H9 (cell line): ENCODE measurements at regions not wholly inside any gene's neighbourhood (a gene's known extent, or its start where the extent isn't known, plus 50 kb on each side); places are given as distances from the start of the nearest gene placed in this dataset.

ENCODE experiments used
- DNase-seq: peaks from one replicate; pipeline ENCODE4 v3.0.0-alpha.2; 2017
- H2AFZ ChIP-seq: one replicate; pipeline ENCODE4 v1.6.1; 2013; ENCODE audit warnings: mild to moderate bottlenecking, low read length, control low read depth, moderate library complexity
- H2AK5ac ChIP-seq: 2 replicates; pipeline ENCODE4 v1.6.1; 2013; ENCODE audit warnings: low read length, control low read depth, mixed read lengths; ENCODE audit not compliant: insufficient read length
- H2BK120ac ChIP-seq: one replicate; pipeline ENCODE4 v1.6.1; 2013; ENCODE audit warnings: low read depth, mild to moderate bottlenecking, low read length, control low read depth, inconsistent platforms; ENCODE audit not compliant: poor library complexity, severe bottlenecking
- H2BK12ac ChIP-seq: 2 replicates; pipeline ENCODE4 v1.6.1; 2013; ENCODE audit warnings: low read length, control low read depth, mixed read lengths, low read depth; ENCODE audit not compliant: insufficient read length
- H2BK15ac ChIP-seq: 2 replicates; pipeline ENCODE4 v1.6.1; 2013; ENCODE audit warnings: low read depth, low read length, control low read depth
- H2BK20ac ChIP-seq: one replicate; pipeline ENCODE4 v1.6.1; 2013; ENCODE audit warnings: low read depth, mild to moderate bottlenecking, low read length, control low read depth, inconsistent platforms; ENCODE audit not compliant: poor library complexity, severe bottlenecking
- H2BK5ac ChIP-seq: 2 replicates; pipeline ENCODE4 v1.6.1; 2013; ENCODE audit warnings: low read length, control low read depth, mixed read lengths; ENCODE audit not compliant: insufficient read length
- H3K14ac ChIP-seq: 2 replicates; pipeline ENCODE4 v1.6.1; 2013; ENCODE audit warnings: low read length, control low read depth; ENCODE audit not compliant: insufficient read depth
- H3K18ac ChIP-seq: 2 replicates; pipeline ENCODE4 v1.6.1; 2013; ENCODE audit warnings: low read depth, mild to moderate bottlenecking, mixed read lengths, low read length, control low read depth; ENCODE audit not compliant: insufficient read length
- H3K23ac ChIP-seq: 2 replicates; pipeline ENCODE4 v1.6.1; 2013; ENCODE audit warnings: low read length, control low read depth, mixed read lengths, low read depth; ENCODE audit not compliant: insufficient read length
- H3K23me2 ChIP-seq: 2 replicates; pipeline ENCODE4 v1.6.1; 2013; ENCODE audit warnings: low read depth, mild to moderate bottlenecking, mixed read lengths, low read length, control low read depth; ENCODE audit not compliant: insufficient read length, poor library complexity, severe bottlenecking
- H3K27ac ChIP-seq: 2 replicates; pipeline ENCODE4 v1.5.1; 2013; ENCODE audit warnings: low read length, control low read depth, mixed read lengths, low read depth; ENCODE audit not compliant: insufficient read length
- H3K27me3 ChIP-seq: 2 replicates; pipeline ENCODE4 v1.6.1; 2013; ENCODE audit warnings: low read length, control low read depth, inconsistent platforms; ENCODE audit not compliant: insufficient read depth
- H3K4ac ChIP-seq: 2 replicates; pipeline ENCODE4 v1.6.1; 2013; ENCODE audit warnings: low read depth, mild to moderate bottlenecking, control low read depth, inconsistent platforms, low read length, moderate library complexity
- H3K4me1 ChIP-seq: 2 replicates; pipeline ENCODE4 v1.6.1; 2013; ENCODE audit warnings: low read length, control low read depth, inconsistent platforms; ENCODE audit not compliant: insufficient read depth
- H3K4me2 ChIP-seq: 2 replicates; pipeline ENCODE4 v1.6.1; 2013; ENCODE audit warnings: low read length, control low read depth, mixed read lengths; ENCODE audit not compliant: insufficient read length, insufficient read depth
- H3K56ac ChIP-seq: 2 replicates; pipeline ENCODE4 v1.6.1; 2013; ENCODE audit warnings: low read depth, mild to moderate bottlenecking, mixed read lengths, low read length, control low read depth; ENCODE audit not compliant: insufficient read length
- H3K79me1 ChIP-seq: 2 replicates; pipeline ENCODE4 v1.6.1; 2013; ENCODE audit warnings: low read depth, mild to moderate bottlenecking, moderate library complexity, low read length, control low read depth, inconsistent platforms; ENCODE audit not compliant: insufficient read depth, poor library complexity, severe bottlenecking
- H3K79me2 ChIP-seq: 2 replicates; pipeline ENCODE4 v1.6.1; 2013; ENCODE audit warnings: low read length, control low read depth, inconsistent platforms; ENCODE audit not compliant: insufficient read depth
- H3K9ac ChIP-seq: 2 replicates; pipeline ENCODE4 v1.6.1; 2013; ENCODE audit warnings: low read length, control low read depth, mixed read lengths; ENCODE audit not compliant: insufficient read length; ENCODE audit errors: extremely low read depth
- H3K9me3 ChIP-seq: one replicate; pipeline ENCODE4 v1.6.1; 2013; ENCODE audit warnings: low read depth, low read length, inconsistent platforms; ENCODE audit not compliant: control insufficient read depth
- H3T11ph ChIP-seq: one replicate; pipeline ENCODE4 v1.6.1; 2013; ENCODE audit warnings: mild to moderate bottlenecking, low read length, control low read depth, inconsistent platforms
- H4K20me1 ChIP-seq: one replicate; pipeline ENCODE4 v1.6.1; 2013; ENCODE audit not compliant: control insufficient read depth, insufficient read length, insufficient read depth
- H4K5ac ChIP-seq: 2 replicates; pipeline ENCODE4 v1.6.1; 2013; ENCODE audit warnings: low read depth, mild to moderate bottlenecking, mixed read lengths, low read length, control low read depth; ENCODE audit not compliant: insufficient read length
- H4K8ac ChIP-seq: replicated peaks from 2 replicates; pipeline ENCODE4 v1.6.1; 2013; ENCODE audit warnings: low read length, control low read depth, mixed read lengths, low read depth; ENCODE audit not compliant: insufficient read length
- H4K91ac ChIP-seq: 2 replicates; pipeline ENCODE4 v1.6.1; 2013; ENCODE audit warnings: low read depth, mild to moderate bottlenecking, moderate library complexity, mixed read lengths, low read length, control low read depth; ENCODE audit not compliant: insufficient read length
- H3K27ac Mint-ChIP-seq, 3 experiments: 2 replicates in 2 of 3; 3 replicates in 1 of 3; pipeline ENCODE4 v1.8.0; 2020 to 2021; ENCODE audit warnings: mixed read lengths in 3 of 3, mild to moderate bottlenecking in 1 of 3, moderate library complexity in 1 of 3
- H3K27me3 Mint-ChIP-seq: 2 replicates; pipeline ENCODE4 v1.8.0; 2021; ENCODE audit warnings: low read depth, mild to moderate bottlenecking, moderate library complexity, mixed read lengths
- H3K36me3 Mint-ChIP-seq, 3 experiments: 2 replicates in 2 of 3; 3 replicates in 1 of 3; pipeline ENCODE4 v1.8.0; 2020 to 2021; ENCODE audit warnings: low read depth in 3 of 3, mixed read lengths in 3 of 3; ENCODE audit not compliant: insufficient read depth in 1 of 3
- H3K4me1 Mint-ChIP-seq, 2 experiments: 2 replicates each; pipeline ENCODE4 v1.8.0; 2020; ENCODE audit warnings: mixed read lengths in 2 of 2
- H3K4me3 Mint-ChIP-seq, 2 experiments: 2 replicates in 1 of 2; 3 replicates in 1 of 2; pipeline ENCODE4 v1.8.0; 2020 to 2021; ENCODE audit warnings: mild to moderate bottlenecking in 2 of 2, mixed read lengths in 2 of 2, moderate library complexity in 1 of 2
- H3K9me3 Mint-ChIP-seq, 2 experiments: 2 replicates in 1 of 2; 3 replicates in 1 of 2; pipeline ENCODE4 v1.8.0; 2020; ENCODE audit warnings: mild to moderate bottlenecking in 2 of 2, mixed read lengths in 2 of 2, moderate library complexity in 1 of 2
- CTCF ChIP-seq: fragments of 200-600 bp; sonication (generic); conservative IDR thresholded peaks from 3 replicates; pipeline ENCODE4 v1.8.0; 2021; ENCODE audit warnings: antibody characterized with exemption, mild to moderate bottlenecking
- WGBS: extraction: QIAGEN DNeasy Blood & Tissue Kit; methylation state at CpG from one replicate; pipeline ENCODE4 v1.1.7; 2013; ENCODE audit warnings: missing lambda C conversion rate, low lambda C conversion rate, mixed read lengths; ENCODE audit not compliant: insufficient read length; ENCODE audit errors: extremely low coverage; 5-methylcytosine and 5-hydroxymethylcytosine counted together

- H4K8ac ChIP-seq = no peak overlapping the region
- H3K4ac ChIP-seq = no peak overlapping the region
- H3K79me1 ChIP-seq = no peaks in the 10 kb centered on the region
- no peak overlapping the region for H2BK5ac ChIP-seq
- no peak overlapping the region for H3K9ac ChIP-seq
- H3K9me3 ChIP-seq = no peaks in the 10 kb centered on the region
- Mint-ChIP-seq H3K4me1 (peaks cover 3 to 10% of the 10 kb centered on the region in 2 experiments; a peak in 1 of 4 replicates), H3K9me3 (no peaks in the 10 kb centered on the region), H3K27me3 (no peaks in the 10 kb centered on the region), H3K4me3 (no peak overlapping the region), H3K27ac (peak overlapping the region in 2 of 3 experiments; percentile 70 to 75; a peak in 3 of 7 replicates), H3K36me3 (no peaks in the 10 kb centered on the region)
- H4K20me1 ChIP-seq = no peaks in the 10 kb centered on the region
- H3K23me2 ChIP-seq = peaks cover 3% of the 10 kb centered on the region
- no peak overlapping the region for H4K91ac ChIP-seq
- no peak overlapping the region for H2AK5ac ChIP-seq
- no peak overlapping the region for H2BK120ac ChIP-seq
- no peak overlapping the region for H3K23ac ChIP-seq
- no peak overlapping the region for H3K14ac ChIP-seq
- no peak overlapping the region for H2BK20ac ChIP-seq
- H3K4me1 ChIP-seq = no peaks in the 10 kb centered on the region; the same call in 1 of the 2 replicates
- no peak overlapping the region for H3T11ph ChIP-seq
- H3K4me2 ChIP-seq = no peak overlapping the region
- H3K27me3 ChIP-seq = no peaks in the 10 kb centered on the region
- H3K56ac ChIP-seq = no peak overlapping the region
- no peak overlapping the region for H2AFZ ChIP-seq
- no peak for TF ChIP-seq CTCF
- H3K79me2 ChIP-seq = no peaks in the 10 kb centered on the region
- no peak overlapping the region for H3K18ac ChIP-seq
- no peak overlapping the region for H2BK12ac ChIP-seq
- WGBS = no CpG with 5 or more reads among the region's 23 CpGs
- no peak overlapping the region for H2BK15ac ChIP-seq
- no peak for DNase-seq
- no peak overlapping the region for H3K27ac ChIP-seq
- no peak overlapping the region for H4K5ac ChIP-seq
Observed at GRCh38 chr22:48701296-48702030, 1126.2 kb downstream of the BRD1 start.
